BE2C (cell line): ENCODE measurements at regions not wholly inside any gene's neighbourhood (a gene's known extent, or its start where the extent isn't known, plus 50 kb on each side); places are given as distances from the start of the nearest gene placed in this dataset.

Experiments
- DNase-seq: peaks from one replicate; pipeline ENCODE4 v3.0.0-alpha.2; 2020
- H3K27me3 ChIP-seq: fragments of 250-450 bp; sonication (Bioruptor Pico); 2 replicates; pipeline ENCODE4 v1.5.1; 2020; ENCODE audit warnings: mild to moderate bottlenecking
- H3K36me3 ChIP-seq: fragments of 250-450 bp; sonication (Bioruptor Pico); 2 replicates; pipeline ENCODE4 v1.5.1; 2020; ENCODE audit warnings: mild to moderate bottlenecking
- H3K4me1 ChIP-seq: fragments of 250-450 bp; sonication (Bioruptor Pico); 2 replicates; pipeline ENCODE4 v1.5.1; 2020
- H3K4me3 ChIP-seq: 2 replicates; pipeline ENCODE4 v1.5.1; 2011; ENCODE audit warnings: low read depth, low read length
- H3K9me3 ChIP-seq: fragments of 250-450 bp; sonication (Bioruptor Pico); 2 replicates; pipeline ENCODE4 v1.5.1; 2020
- CTCF ChIP-seq: IDR thresholded peaks from 2 replicates; pipeline ENCODE4 v1.5.1; 2012; ENCODE audit warnings: mild to moderate bottlenecking, low read depth, low read length

GRCh38 chr13:34001389-34001788, 183.4 kb downstream of the RFC3 start:
- H3K9me3 ChIP-seq, result no peaks in the 10 kb centered on the region
- no peak for TF ChIP-seq CTCF
- 0 out of 2 replicates have a peak, but pooled peaks cover 3% of the 10 kb centered on the region for H3K4me1 ChIP-seq
- no peak overlapping the region for H3K4me3 ChIP-seq
- no peaks in the 10 kb centered on the region for H3K36me3 ChIP-seq
- no peaks in the 10 kb centered on the region for H3K27me3 ChIP-seq
- no peak for DNase-seq

GRCh38 chr13:34002141-34002540, 184.2 kb downstream of the RFC3 start:
- TF ChIP-seq CTCF, result no peak
- H3K36me3 ChIP-seq, result no peaks in the 10 kb centered on the region
- no peaks in the 10 kb centered on the region for H3K9me3 ChIP-seq
- 0 out of 2 replicates have a peak, but pooled peaks cover 5% of the 10 kb centered on the region for H3K4me1 ChIP-seq
- no peak for DNase-seq
- no peaks in the 10 kb centered on the region for H3K27me3 ChIP-seq
- H3K4me3 ChIP-seq, result no peak overlapping the region

GRCh38 chr13:34002924-34003323, 185.0 kb downstream of the RFC3 start:
- H3K4me1 ChIP-seq, result 0 out of 2 replicates have a peak, but pooled peaks cover 5% of the 10 kb centered on the region
- H3K4me3 ChIP-seq, result no peak overlapping the region
- no peaks in the 10 kb centered on the region for H3K36me3 ChIP-seq
- no peak for TF ChIP-seq CTCF
- no peaks in the 10 kb centered on the region for H3K27me3 ChIP-seq
- no peaks in the 10 kb centered on the region for H3K9me3 ChIP-seq
- DNase-seq, result no peak

- no peak overlapping the region for H3K4me3 ChIP-seq
- no peaks in the 10 kb centered on the region for H3K9me3 ChIP-seq
- 0 out of 2 replicates have a peak, but pooled peaks cover 5% of the 10 kb centered on the region for H3K4me1 ChIP-seq
- H3K36me3 ChIP-seq, result no peaks in the 10 kb centered on the region
- TF ChIP-seq CTCF, result no peak
- H3K27me3 ChIP-seq, result no peaks in the 10 kb centered on the region
- DNase-seq, result no peak
Observed at GRCh38 chr13:34003656-34004055, 185.7 kb downstream of the RFC3 start.

- Histone ChIP-seq H3K4me3 (no peak overlapping the region), H3K9me3 (no peaks in the 10 kb centered on the region), H3K4me1 (0 out of 2 replicates have a peak, but pooled peaks cover 5% of the 10 kb centered on the region), H3K36me3 (no peaks in the 10 kb centered on the region), H3K27me3 (no peaks in the 10 kb centered on the region)
- no peak for DNase-seq
- no peak for TF ChIP-seq CTCF
Observed at GRCh38 chr13:34004676-34005075, 186.7 kb downstream of the RFC3 start.

GRCh38 chr13:34006011-34006410, 188.1 kb downstream of the RFC3 start:
- no peak for TF ChIP-seq CTCF
- 0 out of 2 replicates have a peak, but pooled peaks cover 5% of the 10 kb centered on the region for H3K4me1 ChIP-seq
- no peaks in the 10 kb centered on the region for H3K27me3 ChIP-seq
- H3K36me3 ChIP-seq, result no peaks in the 10 kb centered on the region
- no peaks in the 10 kb centered on the region for H3K9me3 ChIP-seq
- no peak for DNase-seq
- H3K4me3 ChIP-seq, result no peak overlapping the region
